ENCODE measurements at regions not wholly inside any gene's neighbourhood (a gene's known extent, or its start where the extent isn't known, plus 50 kb on each side); places are given as distances from the start of the nearest gene placed in this dataset.

GRCh38 chr1:211198880-211199279, 60.3 kb upstream of the RCOR3 start:
- no peaks in the 10 kb centered on the region for H3K36me3 ChIP-seq (ENCODE audit: control insufficient read depth in 2 of 2, extremely low read depth in 1 of 2, insufficient read depth in 2 of 2, low read length in 2 of 2)
- H2AFZ ChIP-seq (ENCODE audit: control insufficient read depth, low read length): peak overlapping the region; percentile 59
- FAIRE-seq (peak; percentile 20), DNase-seq (ENCODE audit: low read depth, low spot score) (no peak)
- H3K4me3 ChIP-seq (ENCODE audit: control insufficient read depth in 2 of 3, extremely low read depth in 1 of 3, insufficient read depth in 2 of 3, low read depth in 1 of 3, low read length in 3 of 3): no peak overlapping the region
- no peak overlapping the region for H3K4me2 ChIP-seq (ENCODE audit: control insufficient read depth, extremely low read depth, insufficient read depth, low read depth, low read length)
- no peaks in the 10 kb centered on the region for H4K20me1 ChIP-seq (ENCODE audit: control insufficient read depth, extremely low read depth, insufficient read depth, low read length)
- H3K9me3 ChIP-seq (ENCODE audit: control insufficient read depth, low read depth, low read length): no peaks in the 10 kb centered on the region
- peak overlapping the region; percentile 61 for H3K27ac ChIP-seq (ENCODE audit: control insufficient read depth, insufficient read depth, low read length)
- H3K4me1 ChIP-seq (ENCODE audit: control insufficient read depth, extremely low read depth, insufficient read depth, low read length): peaks cover 11% of the 10 kb centered on the region
- dilution Hi-C loops (cut with MboI; ENCODE audit: extremely low pct_ligation_motif_present, low sequenced_read_pairs): no loop called here
- no peak overlapping the region for H3K9ac ChIP-seq (ENCODE audit: control insufficient read depth, extremely low read depth, insufficient read depth, low read length)
- H3K27me3 ChIP-seq (ENCODE audit: control insufficient read depth, extremely low read depth, insufficient read depth, low read length): no peaks in the 10 kb centered on the region
- no peaks in the 10 kb centered on the region for H3K79me2 ChIP-seq (ENCODE audit: control insufficient read depth, insufficient read depth, low read length)
- no peaks in the 10 kb centered on the region for H3K9me1 ChIP-seq (ENCODE audit: control insufficient read depth, extremely low read depth, insufficient read depth, low read length)
- TF ChIP-seq EZH2 (IDR thresholded peaks at IDR 0.05; ENCODE audit: low read length) (no peak), CTCF (optimal IDR thresholded peaks at IDR 0.05 in 1 of 3, IDR thresholded peaks at IDR 0.05 in 1 of 3, conservative IDR thresholded peaks at IDR 0.05 in 1 of 3; ENCODE audit: extremely low read depth in 1 of 3, insufficient read depth in 2 of 3, low read length in 3 of 3) (no peak)

GRCh38 chr1:211198111-211198510, 61.1 kb upstream of the RCOR3 start:
- H3K36me3 ChIP-seq (ENCODE audit: control insufficient read depth in 2 of 2, extremely low read depth in 1 of 2, insufficient read depth in 2 of 2, low read length in 2 of 2): no peaks in the 10 kb centered on the region
- no peak overlapping the region for H3K9ac ChIP-seq (ENCODE audit: control insufficient read depth, extremely low read depth, insufficient read depth, low read length)
- TF ChIP-seq CTCF (optimal IDR thresholded peaks at IDR 0.05 in 1 of 3, IDR thresholded peaks at IDR 0.05 in 1 of 3, conservative IDR thresholded peaks at IDR 0.05 in 1 of 3; ENCODE audit: extremely low read depth in 1 of 3, insufficient read depth in 2 of 3, low read length in 3 of 3) (no peak), EZH2 (IDR thresholded peaks at IDR 0.05; ENCODE audit: low read length) (no peak)
- no peaks in the 10 kb centered on the region for H3K79me2 ChIP-seq (ENCODE audit: control insufficient read depth, insufficient read depth, low read length)
- peaks cover 11% of the 10 kb centered on the region for H3K4me1 ChIP-seq (ENCODE audit: control insufficient read depth, extremely low read depth, insufficient read depth, low read length)
- H3K9me1 ChIP-seq (ENCODE audit: control insufficient read depth, extremely low read depth, insufficient read depth, low read length): no peaks in the 10 kb centered on the region
- dilution Hi-C loops (cut with MboI; ENCODE audit: extremely low pct_ligation_motif_present, low sequenced_read_pairs): no loop called here
- peak overlapping the region; percentile 61 for H3K27ac ChIP-seq (ENCODE audit: control insufficient read depth, insufficient read depth, low read length)
- H3K4me2 ChIP-seq (ENCODE audit: control insufficient read depth, extremely low read depth, insufficient read depth, low read depth, low read length): peak overlapping the region; percentile 33
- H2AFZ ChIP-seq (ENCODE audit: control insufficient read depth, low read length): peak overlapping the region; percentile 27
- H4K20me1 ChIP-seq (ENCODE audit: control insufficient read depth, extremely low read depth, insufficient read depth, low read length): no peaks in the 10 kb centered on the region
- peak; percentile 21 for DNase-seq (ENCODE audit: low read depth, low spot score)
- FAIRE-seq: peak; percentile 78
- H3K9me3 ChIP-seq (ENCODE audit: control insufficient read depth, low read depth, low read length): no peaks in the 10 kb centered on the region
- H3K4me3 ChIP-seq (ENCODE audit: control insufficient read depth in 2 of 3, extremely low read depth in 1 of 3, insufficient read depth in 2 of 3, low read depth in 1 of 3, low read length in 3 of 3): peak overlapping the region in 1 of 3 experiments; percentile 20
- no peaks in the 10 kb centered on the region for H3K27me3 ChIP-seq (ENCODE audit: control insufficient read depth, extremely low read depth, insufficient read depth, low read length)
